ENCODE measurements at regions not wholly inside any gene's neighbourhood (a gene's known extent, or its start where the extent isn't known, plus 50 kb on each side); places are given as distances from the start of the nearest gene placed in this dataset.
"Not testable (repeated sequence)": the region's sequence is repeated elsewhere in the genome, so short reads cannot be mapped to it uniquely, and the experiment has no call there.

DNA sequence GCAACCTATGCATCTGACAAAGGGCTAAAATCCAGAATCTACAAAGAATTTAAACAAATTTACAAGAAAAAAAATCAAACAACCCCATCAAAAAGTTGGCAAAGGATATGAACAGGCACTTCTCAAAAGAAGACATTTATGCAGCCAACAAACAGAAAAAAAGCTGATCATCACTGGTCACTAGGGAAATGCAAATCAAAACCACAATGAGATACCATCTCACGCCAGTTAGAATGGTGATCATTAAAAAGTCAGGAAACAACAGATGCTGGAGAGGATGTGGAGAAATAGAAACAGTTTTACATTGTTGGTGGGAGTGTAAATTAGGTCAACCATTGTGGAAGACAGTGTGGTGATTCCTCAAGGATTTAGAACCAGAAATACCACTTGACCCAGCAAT, 229.6 kb upstream of the KITLG start:
- TF ChIP-seq, protein P1, sequence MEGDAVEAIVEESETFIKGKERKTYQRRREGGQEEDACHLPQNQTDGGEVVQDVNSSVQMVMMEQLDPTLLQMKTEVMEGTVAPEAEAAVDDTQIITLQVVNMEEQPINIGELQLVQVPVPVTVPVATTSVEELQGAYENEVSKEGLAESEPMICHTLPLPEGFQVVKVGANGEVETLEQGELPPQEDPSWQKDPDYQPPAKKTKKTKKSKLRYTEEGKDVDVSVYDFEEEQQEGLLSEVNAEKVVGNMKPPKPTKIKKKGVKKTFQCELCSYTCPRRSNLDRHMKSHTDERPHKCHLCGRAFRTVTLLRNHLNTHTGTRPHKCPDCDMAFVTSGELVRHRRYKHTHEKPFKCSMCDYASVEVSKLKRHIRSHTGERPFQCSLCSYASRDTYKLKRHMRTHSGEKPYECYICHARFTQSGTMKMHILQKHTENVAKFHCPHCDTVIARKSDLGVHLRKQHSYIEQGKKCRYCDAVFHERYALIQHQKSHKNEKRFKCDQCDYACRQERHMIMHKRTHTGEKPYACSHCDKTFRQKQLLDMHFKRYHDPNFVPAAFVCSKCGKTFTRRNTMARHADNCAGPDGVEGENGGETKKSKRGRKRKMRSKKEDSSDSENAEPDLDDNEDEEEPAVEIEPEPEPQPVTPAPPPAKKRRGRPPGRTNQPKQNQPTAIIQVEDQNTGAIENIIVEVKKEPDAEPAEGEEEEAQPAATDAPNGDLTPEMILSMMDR (IDR thresholded peaks at IDR 0.05), result not testable (repeated sequence)
- not testable (repeated sequence) for TF ChIP-seq POLR2A (IDR thresholded peaks at IDR 0.05)
